IPS DF 6.9 (cell line): ENCODE measurements at regions not wholly inside any gene's neighbourhood (a gene's known extent, or its start where the extent isn't known, plus 50 kb on each side); places are given as distances from the start of the nearest gene placed in this dataset.
"Not testable (repeated sequence)": the region's sequence is repeated elsewhere in the genome, so short reads cannot be mapped to it uniquely, and the experiment has no call there.

ENCODE experiments used
- DNase-seq: peaks from one replicate; pipeline ENCODE4 v3.0.0-alpha.2; 2013; ENCODE audit warnings: low read depth, low spot score
- H3K27ac ChIP-seq: one replicate; pipeline ENCODE4 v1.5.1; 2013; ENCODE audit warnings: low read length, control low read depth
- H3K27me3 ChIP-seq: 2 replicates; pipeline ENCODE4 v1.6.1; 2013; ENCODE audit warnings: mild to moderate bottlenecking, low read length; ENCODE audit not compliant: control insufficient read depth, insufficient read depth
- H3K36me3 ChIP-seq: 2 replicates; pipeline ENCODE4 v1.6.1; 2013; ENCODE audit warnings: low read length; ENCODE audit not compliant: control insufficient read depth, insufficient read depth
- H3K4me1 ChIP-seq: 2 replicates; pipeline ENCODE4 v1.6.1; 2013; ENCODE audit warnings: low read length; ENCODE audit not compliant: control insufficient read depth, insufficient read depth
- H3K4me3 ChIP-seq: 2 replicates; pipeline ENCODE4 v1.5.1; 2013; ENCODE audit warnings: mild to moderate bottlenecking, low read length
- H3K9me3 ChIP-seq: 2 replicates; pipeline ENCODE4 v1.6.1; 2013; ENCODE audit warnings: low read length, inconsistent platforms; ENCODE audit not compliant: control insufficient read depth, insufficient read depth
- WGBS: extraction: QIAGEN DNeasy Blood & Tissue Kit; methylation state at CpG from one replicate; pipeline ENCODE4 v1.1.7; 2013; ENCODE audit warnings: mixed read lengths, missing lambda C conversion rate; ENCODE audit not compliant: insufficient read length, insufficient coverage; 5-methylcytosine and 5-hydroxymethylcytosine counted together

- Histone ChIP-seq H3K4me3 (no peak overlapping the region), H3K27me3 (no peaks in the 10 kb centered on the region), H3K9me3 (peaks cover 4% of the 10 kb centered on the region), H3K36me3 (no peaks in the 10 kb centered on the region), H3K4me1 (peaks cover 4% of the 10 kb centered on the region; the same call in 1 of the 2 replicates), H3K27ac (no peak overlapping the region)
- DNase-seq = no peak
- 100% methylated on average over 2 of the region's 5 CpGs for WGBS
Measured at GRCh38 chr16:7231762-7232161, 100.9 kb upstream of the RBFOX1 start.

DNA sequence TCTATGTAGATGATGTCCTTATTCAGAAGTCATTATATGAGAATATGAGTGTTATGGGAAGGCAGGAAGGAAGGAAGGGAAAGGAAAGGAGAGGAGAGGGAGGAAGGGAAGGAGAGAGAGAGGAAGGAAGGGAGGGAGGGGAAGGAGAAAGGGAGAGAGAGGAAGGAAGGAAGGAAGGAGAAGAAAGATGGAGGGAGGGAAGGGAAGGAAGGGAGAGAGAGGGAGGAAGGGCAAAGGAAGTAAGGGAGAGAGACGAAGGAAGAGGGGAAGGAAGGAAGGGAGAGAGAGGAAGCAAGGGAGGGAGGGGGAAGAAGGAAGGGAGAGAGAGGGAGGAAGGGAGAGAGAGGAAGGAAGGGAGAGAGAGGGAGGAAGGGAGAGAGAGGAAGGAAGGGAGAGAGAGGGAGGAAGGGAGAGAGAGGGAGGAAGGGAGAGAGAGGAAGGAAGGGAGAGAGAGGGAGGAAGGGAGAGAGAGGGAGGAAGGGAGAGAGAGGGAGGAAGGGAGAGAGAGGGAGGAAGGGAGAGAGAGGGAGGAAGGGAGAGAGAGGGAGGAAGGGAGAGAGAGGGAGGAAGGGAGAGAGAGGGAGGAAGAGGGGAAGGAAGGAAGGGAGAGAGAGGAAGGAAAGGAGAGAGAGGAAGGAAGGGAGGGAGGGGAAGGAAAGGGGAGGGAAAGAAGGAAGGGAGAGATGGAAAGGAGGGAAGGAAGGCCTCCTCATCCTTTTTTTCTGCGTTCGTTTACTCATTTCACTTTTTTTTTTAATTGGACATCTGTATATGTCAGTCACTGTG, 103.0 kb upstream of the RBFOX1 start:
- not testable (repeated sequence) for H3K27me3 ChIP-seq, H3K4me3 ChIP-seq, H3K27ac ChIP-seq, H3K9me3 ChIP-seq, H3K36me3 ChIP-seq, DNase-seq, H3K4me1 ChIP-seq
- no CpG with 5 or more reads among the region's 3 CpGs for WGBS

- H3K4me3 ChIP-seq = no peak overlapping the region
- no peak overlapping the region for H3K27ac ChIP-seq
- WGBS = no CpG with 5 or more reads among the region's 13 CpGs
Measured at GRCh38 chr16:7227229-7227721, 105.4 kb upstream of the RBFOX1 start.

DNA sequence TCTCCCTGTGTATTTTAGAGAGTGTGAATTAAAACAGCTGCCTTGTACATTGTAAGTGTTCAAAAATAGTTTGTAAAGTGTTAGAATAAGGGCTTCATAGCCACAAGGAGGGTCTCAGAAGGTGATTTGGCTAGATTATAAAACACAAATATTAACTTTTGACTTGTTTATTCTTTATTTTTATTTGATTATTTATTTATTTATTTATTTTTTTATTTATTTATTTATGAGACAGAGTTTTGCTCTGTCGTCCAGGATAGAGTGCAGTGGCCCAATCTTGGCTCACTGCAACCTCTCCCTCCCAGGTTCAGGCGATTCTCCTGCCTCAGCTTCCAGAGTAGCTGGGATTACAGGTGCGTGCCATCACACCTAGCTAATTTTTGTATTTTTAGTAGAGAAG, 111.5 kb upstream of the RBFOX1 start:
- Histone ChIP-seq H3K27ac (no peak overlapping the region), H3K4me3 (no peak overlapping the region), H3K9me3 (0 out of 2 replicates have a peak, but pooled peaks cover 2% of the 10 kb centered on the region), H3K36me3 (no peaks in the 10 kb centered on the region), H3K27me3 (no peaks in the 10 kb centered on the region), H3K4me1 (no peaks in the 10 kb centered on the region)
- no peak for DNase-seq
- no CpG with 5 or more reads among the region's 3 CpGs for WGBS

More at GRCh38 chr16:7227229-7227721, 105.4 kb upstream of the RBFOX1 start:
- Histone ChIP-seq H3K36me3 (no peaks in the 10 kb centered on the region), H3K4me1 (peaks cover 4% of the 10 kb centered on the region; the same call in 1 of the 2 replicates), H3K9me3 (peaks cover 5% of the 10 kb centered on the region), H3K27me3 (no peaks in the 10 kb centered on the region)
- DNase-seq = no peak

- no peak for DNase-seq
- H3K9me3 ChIP-seq = 0 out of 2 replicates have a peak, but pooled peaks cover 2% of the 10 kb centered on the region
Measured at GRCh38 chr16:7218936-7219335, 113.7 kb upstream of the RBFOX1 start.

GRCh38 chr16:7217797-7218196, 114.8 kb upstream of the RBFOX1 start:
- Histone ChIP-seq H3K4me3 (no peak overlapping the region), H3K9me3 (no peaks in the 10 kb centered on the region), H3K27me3 (no peaks in the 10 kb centered on the region), H3K27ac (no peak overlapping the region), H3K4me1 (no peaks in the 10 kb centered on the region), H3K36me3 (no peaks in the 10 kb centered on the region)
- no peak for DNase-seq
- WGBS = no CpG with 5 or more reads among the region's 14 CpGs

More at GRCh38 chr16:7218936-7219335, 113.7 kb upstream of the RBFOX1 start:
- Histone ChIP-seq H3K27ac (no peak overlapping the region), H3K27me3 (no peaks in the 10 kb centered on the region), H3K4me1 (no peaks in the 10 kb centered on the region), H3K36me3 (no peaks in the 10 kb centered on the region), H3K4me3 (no peak overlapping the region)
- WGBS = no CpG with 5 or more reads among the region's 4 CpGs

DNA sequence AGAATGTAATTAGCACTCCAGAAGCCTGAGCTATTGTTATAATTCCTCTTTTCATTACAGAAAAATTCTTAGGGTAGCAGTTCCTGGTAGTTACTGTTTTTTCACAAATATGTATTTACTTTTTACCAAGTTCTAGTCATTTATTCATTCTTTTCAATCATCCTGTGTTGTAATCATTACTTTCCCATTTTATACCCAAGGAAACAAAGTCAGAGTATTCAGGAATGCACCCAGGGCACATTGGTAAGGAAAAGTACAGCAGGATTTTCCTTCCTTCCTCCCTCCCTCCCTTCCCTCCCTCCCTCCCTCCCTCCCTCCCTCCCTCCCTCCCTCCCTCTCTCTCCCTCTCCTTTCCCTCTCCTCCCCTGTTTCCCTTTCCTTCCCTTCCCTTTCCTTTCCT, 115.9 kb upstream of the RBFOX1 start:
- Histone ChIP-seq H3K27me3 (no peaks in the 10 kb centered on the region), H3K4me3 (no peak overlapping the region), H3K4me1 (no peaks in the 10 kb centered on the region), H3K36me3 (no peaks in the 10 kb centered on the region), H3K27ac (no peak overlapping the region), H3K9me3 (no peaks in the 10 kb centered on the region)
- no peak for DNase-seq

DNA sequence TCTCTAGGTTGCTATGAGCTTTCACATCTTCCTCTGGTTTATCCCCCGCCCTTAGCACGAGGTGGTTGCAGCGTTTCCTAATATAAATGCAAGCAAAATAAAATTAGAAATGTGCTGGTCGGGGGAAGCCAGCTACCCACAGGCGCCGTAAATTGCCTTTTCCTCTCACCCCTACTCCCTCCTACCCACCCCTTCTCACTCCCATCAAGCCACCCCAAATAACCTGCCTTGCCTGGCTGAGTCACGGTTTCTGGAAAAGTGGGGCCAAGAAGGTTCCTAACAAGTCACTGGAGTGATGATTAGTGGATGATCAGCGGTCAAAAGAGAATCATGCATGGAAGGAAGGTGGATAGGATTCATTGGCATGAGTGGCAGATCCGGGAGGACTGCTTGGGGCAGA, 120.9 kb upstream of the RBFOX1 start:
- no CpG with 5 or more reads among the region's 9 CpGs for WGBS
- Histone ChIP-seq H3K27ac (no peak overlapping the region), H3K4me1 (no peaks in the 10 kb centered on the region), H3K27me3 (no peaks in the 10 kb centered on the region), H3K36me3 (no peaks in the 10 kb centered on the region), H3K4me3 (no peak overlapping the region), H3K9me3 (no peaks in the 10 kb centered on the region; the same call in 1 of the 2 replicates)
- DNase-seq = no peak

DNA sequence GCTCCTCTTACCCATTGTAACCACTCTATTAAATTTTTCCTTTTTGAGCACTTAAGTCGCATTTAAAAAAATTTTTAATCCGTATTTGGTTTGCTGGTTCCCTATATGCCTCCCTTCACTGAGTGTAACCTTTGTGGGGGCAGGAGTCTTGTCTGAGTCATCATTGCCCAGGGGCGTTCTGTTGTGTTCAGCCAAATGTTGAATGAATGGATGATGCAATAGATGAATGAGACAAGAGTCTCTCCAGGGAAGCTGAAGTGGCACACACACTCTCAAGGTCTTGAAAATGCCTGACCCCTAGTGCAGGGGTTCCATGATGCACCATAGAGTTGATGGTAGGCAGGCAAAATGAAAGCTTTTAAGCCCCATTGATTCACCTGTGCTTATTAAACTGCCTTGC, 123.0 kb upstream of the RBFOX1 start:
- Histone ChIP-seq H3K4me3 (no peak overlapping the region), H3K9me3 (peaks cover 1% of the 10 kb centered on the region; the same call in 1 of the 2 replicates), H3K27me3 (no peaks in the 10 kb centered on the region), H3K4me1 (no peaks in the 10 kb centered on the region), H3K27ac (no peak overlapping the region), H3K36me3 (no peaks in the 10 kb centered on the region)
- DNase-seq = no peak
- WGBS = 100% methylated on average over 2 of the region's 3 CpGs

GRCh38 chr16:7206469-7206868, 126.2 kb upstream of the RBFOX1 start:
- no peak overlapping the region for H3K27ac ChIP-seq
- no peaks in the 10 kb centered on the region for H3K27me3 ChIP-seq
- no CpG with 5 or more reads among the region's 4 CpGs for WGBS
- no peaks in the 10 kb centered on the region for H3K36me3 ChIP-seq
- DNase-seq = no peak
- no peak overlapping the region for H3K4me3 ChIP-seq
- peaks cover 3% of the 10 kb centered on the region for H3K9me3 ChIP-seq
- H3K4me1 ChIP-seq = no peaks in the 10 kb centered on the region

GRCh38 chr16:7200320-7200719, 132.3 kb upstream of the RBFOX1 start:
- H3K4me3 ChIP-seq = no peak overlapping the region
- no peak for DNase-seq
- H3K27me3 ChIP-seq = no peaks in the 10 kb centered on the region
- no peak overlapping the region for H3K27ac ChIP-seq
- peaks cover 1% of the 10 kb centered on the region for H3K9me3 ChIP-seq
- H3K36me3 ChIP-seq = no peaks in the 10 kb centered on the region
- no peaks in the 10 kb centered on the region for H3K4me1 ChIP-seq
- WGBS = no CpG with 5 or more reads among the region's 4 CpGs
